OCI-LY7 (cell line): ENCODE measurements at regions not wholly inside any gene's neighbourhood (a gene's known extent, or its start where the extent isn't known, plus 50 kb on each side); places are given as distances from the start of the nearest gene placed in this dataset.

Experiments
- EZH2phosphoT487 ChIP-seq: fragments of 200-600 bp; sonication (generic); IDR thresholded peaks from 2 replicates; pipeline ENCODE4 v1.6.1; 2018; ENCODE audit warnings: low read depth, borderline replicate concordance, mild to moderate bottlenecking, mixed run types, antibody characterized with exemption, low read length, moderate library complexity, mixed read lengths
- TF ChIP-seq, protein P1 (sequence below): fragments of 200-600 bp; sonication (generic); conservative IDR thresholded peaks from 2 replicates; pipeline ENCODE4 v1.5.1; 2014; ENCODE audit warnings: mild to moderate bottlenecking, antibody characterized with exemption, low read length, moderate library complexity, mixed read lengths

DNA sequence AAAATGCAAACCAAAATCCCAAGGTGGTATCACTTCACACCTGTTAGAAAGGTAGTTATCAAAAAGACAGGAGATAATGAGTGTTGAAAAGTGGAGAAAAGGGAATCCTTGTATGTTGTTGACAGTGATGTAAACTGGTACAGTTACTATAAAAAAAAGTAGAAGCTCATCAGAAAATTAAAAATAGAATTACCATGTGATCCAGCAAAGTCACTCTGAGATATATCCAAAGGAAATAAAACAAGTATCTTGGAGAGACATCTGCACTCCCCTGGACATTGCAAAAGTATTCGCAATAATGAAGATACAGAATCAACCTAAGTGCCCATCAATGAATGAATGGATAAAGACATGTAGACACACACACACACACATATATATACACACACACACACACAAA, 208.3 kb upstream of the PIEZO2 start:
- no peak for TF ChIP-seq EZH2phosphoT487
- TF ChIP-seq, protein P1, sequence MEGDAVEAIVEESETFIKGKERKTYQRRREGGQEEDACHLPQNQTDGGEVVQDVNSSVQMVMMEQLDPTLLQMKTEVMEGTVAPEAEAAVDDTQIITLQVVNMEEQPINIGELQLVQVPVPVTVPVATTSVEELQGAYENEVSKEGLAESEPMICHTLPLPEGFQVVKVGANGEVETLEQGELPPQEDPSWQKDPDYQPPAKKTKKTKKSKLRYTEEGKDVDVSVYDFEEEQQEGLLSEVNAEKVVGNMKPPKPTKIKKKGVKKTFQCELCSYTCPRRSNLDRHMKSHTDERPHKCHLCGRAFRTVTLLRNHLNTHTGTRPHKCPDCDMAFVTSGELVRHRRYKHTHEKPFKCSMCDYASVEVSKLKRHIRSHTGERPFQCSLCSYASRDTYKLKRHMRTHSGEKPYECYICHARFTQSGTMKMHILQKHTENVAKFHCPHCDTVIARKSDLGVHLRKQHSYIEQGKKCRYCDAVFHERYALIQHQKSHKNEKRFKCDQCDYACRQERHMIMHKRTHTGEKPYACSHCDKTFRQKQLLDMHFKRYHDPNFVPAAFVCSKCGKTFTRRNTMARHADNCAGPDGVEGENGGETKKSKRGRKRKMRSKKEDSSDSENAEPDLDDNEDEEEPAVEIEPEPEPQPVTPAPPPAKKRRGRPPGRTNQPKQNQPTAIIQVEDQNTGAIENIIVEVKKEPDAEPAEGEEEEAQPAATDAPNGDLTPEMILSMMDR, result no peak
